ENCODE measurements at regions not wholly inside any gene's neighbourhood (a gene's known extent, or its start where the extent isn't known, plus 50 kb on each side); places are given as distances from the start of the nearest gene placed in this dataset.

- TF ChIP-seq, protein P1, sequence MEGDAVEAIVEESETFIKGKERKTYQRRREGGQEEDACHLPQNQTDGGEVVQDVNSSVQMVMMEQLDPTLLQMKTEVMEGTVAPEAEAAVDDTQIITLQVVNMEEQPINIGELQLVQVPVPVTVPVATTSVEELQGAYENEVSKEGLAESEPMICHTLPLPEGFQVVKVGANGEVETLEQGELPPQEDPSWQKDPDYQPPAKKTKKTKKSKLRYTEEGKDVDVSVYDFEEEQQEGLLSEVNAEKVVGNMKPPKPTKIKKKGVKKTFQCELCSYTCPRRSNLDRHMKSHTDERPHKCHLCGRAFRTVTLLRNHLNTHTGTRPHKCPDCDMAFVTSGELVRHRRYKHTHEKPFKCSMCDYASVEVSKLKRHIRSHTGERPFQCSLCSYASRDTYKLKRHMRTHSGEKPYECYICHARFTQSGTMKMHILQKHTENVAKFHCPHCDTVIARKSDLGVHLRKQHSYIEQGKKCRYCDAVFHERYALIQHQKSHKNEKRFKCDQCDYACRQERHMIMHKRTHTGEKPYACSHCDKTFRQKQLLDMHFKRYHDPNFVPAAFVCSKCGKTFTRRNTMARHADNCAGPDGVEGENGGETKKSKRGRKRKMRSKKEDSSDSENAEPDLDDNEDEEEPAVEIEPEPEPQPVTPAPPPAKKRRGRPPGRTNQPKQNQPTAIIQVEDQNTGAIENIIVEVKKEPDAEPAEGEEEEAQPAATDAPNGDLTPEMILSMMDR (conservative IDR thresholded peaks at IDR 0.05 in 1 of 2, IDR thresholded peaks at IDR 0.05 in 1 of 2; ENCODE audit: extremely low read depth in 1 of 2, insufficient read depth in 1 of 2, low read depth in 1 of 2, low read length in 2 of 2) = no peak
- TF ChIP-seq EZH2 (IDR thresholded peaks at IDR 0.05; ENCODE audit: borderline replicate concordance, low read length) = no peak
These were observed 304.4 kb upstream of the JAG1 start for GRCh38 chr20:10978019-10978702.

Measured in mammary epithelial cell (primary cell).